ENCODE measurements at regions not wholly inside any gene's neighbourhood (a gene's known extent, or its start where the extent isn't known, plus 50 kb on each side); places are given as distances from the start of the nearest gene placed in this dataset.

GRCh38 chr5:27938989-27939388 is 900.6 kb upstream of the CDH9 start:
- TF ChIP-seq CTCF (IDR thresholded peaks at IDR 0.05; ENCODE audit: low read depth, low read length) = no peak
- H3K4me3 ChIP-seq (ENCODE audit: low read depth, low read length) = no peak overlapping the region

- H3K4me3 ChIP-seq (ENCODE audit: low read depth, low read length) = no peak overlapping the region
- TF ChIP-seq CTCF (IDR thresholded peaks at IDR 0.05; ENCODE audit: low read depth, low read length) = no peak
These were observed 889.7 kb upstream of the CDH9 start for GRCh38 chr5:27928060-27928459.

GRCh38 chr5:27911216-27911615 is 872.8 kb upstream of the CDH9 start:
- TF ChIP-seq CTCF (IDR thresholded peaks at IDR 0.05; ENCODE audit: low read depth, low read length) = no peak
- no peak overlapping the region for H3K4me3 ChIP-seq (ENCODE audit: low read depth, low read length)

- no peak overlapping the region for H3K4me3 ChIP-seq (ENCODE audit: low read depth, low read length)
- no peak for TF ChIP-seq CTCF (IDR thresholded peaks at IDR 0.05; ENCODE audit: low read depth, low read length)
These were observed 870.0 kb upstream of the CDH9 start for GRCh38 chr5:27908341-27908740.

GRCh38 chr5:27906931-27907601 is 868.7 kb upstream of the CDH9 start:
- no peak for TF ChIP-seq CTCF (IDR thresholded peaks at IDR 0.05; ENCODE audit: low read depth, low read length)
- H3K4me3 ChIP-seq (ENCODE audit: low read depth, low read length) = no peak overlapping the region

- no peak for TF ChIP-seq CTCF (IDR thresholded peaks at IDR 0.05; ENCODE audit: low read depth, low read length)
- H3K4me3 ChIP-seq (ENCODE audit: low read depth, low read length) = no peak overlapping the region
These were observed 868.1 kb upstream of the CDH9 start for GRCh38 chr5:27906481-27906880.

GRCh38 chr5:27900761-27901160 is 862.4 kb upstream of the CDH9 start:
- no peak for TF ChIP-seq CTCF (IDR thresholded peaks at IDR 0.05; ENCODE audit: low read depth, low read length)

More at GRCh38 chr5:27900761-27901160, 862.4 kb upstream of the CDH9 start:
- H3K4me3 ChIP-seq (ENCODE audit: low read depth, low read length) = no peak overlapping the region

Measured in WI38 (cell line).